ENCODE measurements at regions not wholly inside any gene's neighbourhood (a gene's known extent, or its start where the extent isn't known, plus 50 kb on each side); places are given as distances from the start of the nearest gene placed in this dataset.

DNA sequence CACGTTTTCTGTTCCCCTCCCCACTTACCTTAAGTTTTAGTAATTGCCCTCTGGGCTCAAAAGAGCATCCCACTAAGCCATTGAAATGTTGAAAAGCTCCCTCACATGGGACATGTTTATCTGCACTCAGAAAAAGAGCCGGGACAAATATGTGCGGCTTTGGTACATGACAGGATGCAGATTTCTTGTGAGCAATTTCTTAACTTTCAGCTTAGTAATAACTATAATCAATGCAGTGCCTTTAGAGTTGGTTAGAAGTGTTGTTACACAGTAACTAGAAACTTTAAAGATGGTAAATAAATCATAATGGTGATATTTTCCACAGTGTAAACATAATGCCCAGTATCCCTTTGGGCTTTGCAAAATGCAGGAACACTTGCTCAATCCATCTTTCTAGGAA is 89.2 kb downstream of the ZNF365 start:
- Histone ChIP-seq H3K27me3 (no peaks in the 10 kb centered on the region), H3K36me3 (no peaks in the 10 kb centered on the region), H3K4me3 (no peak overlapping the region), H3K9me3 (no peaks in the 10 kb centered on the region), H3K27ac (no peak overlapping the region), H3K4me1 (no peaks in the 10 kb centered on the region)
- intact Hi-C loops (cut with DNase I; ENCODE audit: low total_unique reads) = no loop called here
- DNase-seq (no peak), ATAC-seq (no peak)
- in situ Hi-C loops (cut with MboI; ENCODE audit: low sequenced_read_pairs in 4 of 4) = no loop called here
- TF ChIP-seq, protein P1, sequence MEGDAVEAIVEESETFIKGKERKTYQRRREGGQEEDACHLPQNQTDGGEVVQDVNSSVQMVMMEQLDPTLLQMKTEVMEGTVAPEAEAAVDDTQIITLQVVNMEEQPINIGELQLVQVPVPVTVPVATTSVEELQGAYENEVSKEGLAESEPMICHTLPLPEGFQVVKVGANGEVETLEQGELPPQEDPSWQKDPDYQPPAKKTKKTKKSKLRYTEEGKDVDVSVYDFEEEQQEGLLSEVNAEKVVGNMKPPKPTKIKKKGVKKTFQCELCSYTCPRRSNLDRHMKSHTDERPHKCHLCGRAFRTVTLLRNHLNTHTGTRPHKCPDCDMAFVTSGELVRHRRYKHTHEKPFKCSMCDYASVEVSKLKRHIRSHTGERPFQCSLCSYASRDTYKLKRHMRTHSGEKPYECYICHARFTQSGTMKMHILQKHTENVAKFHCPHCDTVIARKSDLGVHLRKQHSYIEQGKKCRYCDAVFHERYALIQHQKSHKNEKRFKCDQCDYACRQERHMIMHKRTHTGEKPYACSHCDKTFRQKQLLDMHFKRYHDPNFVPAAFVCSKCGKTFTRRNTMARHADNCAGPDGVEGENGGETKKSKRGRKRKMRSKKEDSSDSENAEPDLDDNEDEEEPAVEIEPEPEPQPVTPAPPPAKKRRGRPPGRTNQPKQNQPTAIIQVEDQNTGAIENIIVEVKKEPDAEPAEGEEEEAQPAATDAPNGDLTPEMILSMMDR (IDR thresholded peaks at IDR 0.05 in 4 of 5, conservative IDR thresholded peaks at IDR 0.05 in 1 of 5) = no peak
- no peak for TF ChIP-seq POLR2A (IDR thresholded peaks at IDR 0.05)

GRCh38 chr10:62464308-62464707 is 90.1 kb downstream of the ZNF365 start:
- ATAC-seq (no peak), DNase-seq (no peak)
- TF ChIP-seq POLR2A (IDR thresholded peaks at IDR 0.05) = no peak
- TF ChIP-seq, protein P1 (IDR thresholded peaks at IDR 0.05 in 4 of 5, conservative IDR thresholded peaks at IDR 0.05 in 1 of 5) = no peak
- in situ Hi-C loops (cut with MboI; ENCODE audit: low sequenced_read_pairs in 4 of 4) = no loop called here
- Histone ChIP-seq H3K4me1 (no peaks in the 10 kb centered on the region), H3K36me3 (no peaks in the 10 kb centered on the region), H3K27me3 (no peaks in the 10 kb centered on the region), H3K4me3 (no peak overlapping the region), H3K27ac (no peak overlapping the region), H3K9me3 (no peaks in the 10 kb centered on the region)
- intact Hi-C loops (cut with DNase I; ENCODE audit: low total_unique reads) = no loop called here

DNA sequence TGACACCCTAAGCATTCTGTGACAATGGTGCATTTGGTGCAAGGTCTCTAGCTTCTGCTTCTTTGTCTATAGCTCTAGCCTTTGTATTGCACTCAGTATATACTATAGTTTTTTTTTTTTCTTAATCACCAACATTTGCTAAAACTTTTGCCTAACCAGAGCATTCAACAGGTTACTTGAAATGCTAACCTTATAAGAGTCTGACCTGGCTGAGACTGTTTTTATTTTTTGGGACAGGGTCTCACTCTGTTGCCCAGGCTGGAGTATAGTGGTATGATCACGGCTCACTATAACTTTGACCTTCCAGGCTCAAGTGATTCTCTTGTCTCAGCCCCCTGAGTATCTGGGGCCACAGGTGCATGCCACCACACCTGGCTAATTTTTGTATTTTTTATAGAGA is 92.4 kb downstream of the ZNF365 start:
- no peak overlapping the region for H3K27ac ChIP-seq
- TF ChIP-seq, protein P1 (IDR thresholded peaks at IDR 0.05 in 4 of 5, conservative IDR thresholded peaks at IDR 0.05 in 1 of 5) = no peak
- no peak for TF ChIP-seq POLR2A (IDR thresholded peaks at IDR 0.05)
- no peaks in the 10 kb centered on the region for H3K4me1 ChIP-seq
- no peaks in the 10 kb centered on the region for H3K36me3 ChIP-seq
- DNase-seq = no peak
- peaks cover 0 to 2% (median 0%) of the 10 kb centered on the region in 3 donors for H3K27me3 ChIP-seq
- in situ Hi-C loops (cut with MboI; ENCODE audit: low sequenced_read_pairs in 4 of 4) = no loop called here
- no peaks in the 10 kb centered on the region for H3K9me3 ChIP-seq
- no peak overlapping the region for H3K4me3 ChIP-seq
- no peak for ATAC-seq
- intact Hi-C loops (cut with DNase I; ENCODE audit: low total_unique reads) = no loop called here

- Histone ChIP-seq H3K36me3 (no peaks in the 10 kb centered on the region), H3K27me3 (peaks cover 0 to 7% (median 0%) of the 10 kb centered on the region in 3 donors), H3K9me3 (no peaks in the 10 kb centered on the region), H3K4me1 (no peaks in the 10 kb centered on the region), H3K4me3 (no peak overlapping the region), H3K27ac (no peak overlapping the region)
- in situ Hi-C loops (cut with MboI; ENCODE audit: low sequenced_read_pairs in 4 of 4) (no loop called here), intact Hi-C loops (cut with DNase I; ENCODE audit: low total_unique reads) (no loop called here)
- ATAC-seq = no peak
- TF ChIP-seq, protein P1 (IDR thresholded peaks at IDR 0.05 in 4 of 5, conservative IDR thresholded peaks at IDR 0.05 in 1 of 5) = no peak
- no peak for TF ChIP-seq POLR2A (IDR thresholded peaks at IDR 0.05)
- no peak for DNase-seq
Measured at GRCh38 chr10:62467527-62467926, 93.4 kb downstream of the ZNF365 start.

DNA sequence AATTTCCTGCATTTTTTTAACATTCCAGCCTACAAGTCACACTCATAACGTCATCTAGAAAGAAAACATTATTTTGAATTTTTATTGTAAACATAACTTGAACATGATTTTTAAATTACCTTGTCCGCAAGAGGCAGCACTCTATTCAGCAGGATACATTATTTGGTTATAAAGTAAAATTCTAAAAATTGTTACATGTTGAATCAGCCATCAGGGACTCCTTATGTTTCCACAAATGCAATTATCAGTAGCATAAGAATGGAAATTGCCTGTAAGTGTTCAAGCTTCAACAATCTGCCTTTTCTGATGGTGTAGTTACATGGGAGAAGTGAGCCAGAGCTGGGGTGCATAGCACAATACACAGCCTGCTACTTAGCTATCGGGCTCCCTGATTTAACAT is 97.5 kb downstream of the ZNF365 start:
- in situ Hi-C loops (cut with MboI; ENCODE audit: low sequenced_read_pairs in 4 of 4) (no loop called here), intact Hi-C loops (cut with DNase I; ENCODE audit: low total_unique reads) (no loop called here)
- Histone ChIP-seq H3K9me3 (no peaks in the 10 kb centered on the region), H3K4me1 (no peaks in the 10 kb centered on the region), H3K36me3 (no peaks in the 10 kb centered on the region), H3K4me3 (no peak overlapping the region), H3K27me3 (peaks cover 0 to 9% (median 0%) of the 10 kb centered on the region in 3 donors), H3K27ac (no peak overlapping the region)
- no peak for DNase-seq
- no peak for ATAC-seq
- TF ChIP-seq, protein P1 (IDR thresholded peaks at IDR 0.05 in 4 of 5, conservative IDR thresholded peaks at IDR 0.05 in 1 of 5) = no peak
- no peak for TF ChIP-seq POLR2A (IDR thresholded peaks at IDR 0.05)

All from gastrocnemius medialis (tissue), 4 donors.